ENCODE measurements at regions not wholly inside any gene's neighbourhood (a gene's known extent, or its start where the extent isn't known, plus 50 kb on each side); places are given as distances from the start of the nearest gene placed in this dataset.
"Not testable (repeated sequence)": the region's sequence is repeated elsewhere in the genome, so short reads cannot be mapped to it uniquely, and the experiment has no call there.

DNA sequence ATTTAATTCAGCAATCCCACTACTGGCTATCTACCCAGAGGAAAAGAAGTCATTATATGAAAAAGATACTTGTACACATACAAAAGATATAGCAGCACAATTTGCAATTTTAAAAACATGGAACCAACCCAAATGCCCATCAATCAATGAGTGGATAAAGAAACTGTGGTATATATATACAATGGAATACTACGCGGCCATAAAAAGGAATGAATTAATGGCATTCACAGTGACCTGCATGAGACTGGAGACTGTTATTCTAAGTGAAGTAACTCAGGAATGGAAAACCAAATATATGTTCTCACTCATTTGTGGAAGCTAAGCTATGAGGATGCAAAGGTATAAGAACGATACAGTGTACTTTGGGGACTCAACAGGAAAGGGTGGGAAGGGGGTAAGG lies 102.8 kb upstream of the KCNMA1 start:
- not testable (repeated sequence) for DNase-seq (ENCODE audit: low spot score); ATAC-seq

DNA sequence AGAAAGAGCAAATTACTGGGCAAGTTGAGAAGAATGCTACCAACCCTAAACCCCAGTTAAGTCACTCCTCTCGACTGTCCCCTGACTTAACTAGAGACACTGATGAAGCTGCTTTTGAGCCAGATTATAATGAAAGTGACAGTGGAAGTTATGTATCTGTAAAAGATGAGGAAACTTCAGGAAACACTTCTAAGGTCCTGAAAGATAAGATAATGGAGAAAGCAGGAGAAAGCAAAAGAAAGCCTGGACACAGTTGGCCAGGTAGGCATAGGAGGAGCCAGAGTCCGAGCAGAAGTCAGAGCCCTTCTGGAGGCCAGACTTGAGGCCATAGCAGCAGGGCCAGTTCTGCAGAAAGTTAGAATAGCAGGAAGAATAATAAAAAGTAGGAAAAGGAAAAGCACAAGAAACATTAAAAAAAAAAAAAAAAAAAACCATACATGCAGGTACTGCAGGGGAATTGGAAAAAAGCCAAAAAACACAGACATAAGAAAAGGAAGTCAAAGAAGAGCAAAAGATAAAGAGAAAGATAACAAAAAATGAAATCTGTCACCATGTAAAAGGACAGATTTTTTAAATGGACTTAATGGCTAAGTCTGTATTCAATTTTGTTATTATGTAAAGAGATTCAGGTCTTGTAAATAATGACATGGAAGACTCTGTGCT lies 101.0 kb upstream of the KCNMA1 start:
- DNase-seq (ENCODE audit: low spot score) (no peak), ATAC-seq (no peak)

DNA sequence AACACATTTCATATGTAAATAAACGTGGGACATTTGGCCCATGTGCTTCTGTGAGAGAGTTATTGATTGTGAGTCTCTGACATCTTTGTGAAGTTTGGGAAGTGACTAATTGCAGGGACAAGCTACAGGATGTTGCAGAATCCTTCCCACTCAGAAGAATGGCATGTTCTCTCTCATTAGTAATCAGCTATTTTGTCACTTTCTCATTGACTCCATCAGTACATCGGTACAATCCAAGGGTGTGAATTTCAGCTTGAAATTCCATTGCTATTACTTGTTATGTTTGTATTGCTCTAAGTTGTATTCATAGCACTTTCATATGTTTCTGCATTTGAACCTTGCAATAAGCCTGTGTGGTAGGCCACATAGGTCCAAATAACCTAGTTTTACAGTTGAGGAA lies 100.0 kb upstream of the KCNMA1 start:
- DNase-seq (ENCODE audit: low spot score) (no peak), ATAC-seq (no peak)

DNA sequence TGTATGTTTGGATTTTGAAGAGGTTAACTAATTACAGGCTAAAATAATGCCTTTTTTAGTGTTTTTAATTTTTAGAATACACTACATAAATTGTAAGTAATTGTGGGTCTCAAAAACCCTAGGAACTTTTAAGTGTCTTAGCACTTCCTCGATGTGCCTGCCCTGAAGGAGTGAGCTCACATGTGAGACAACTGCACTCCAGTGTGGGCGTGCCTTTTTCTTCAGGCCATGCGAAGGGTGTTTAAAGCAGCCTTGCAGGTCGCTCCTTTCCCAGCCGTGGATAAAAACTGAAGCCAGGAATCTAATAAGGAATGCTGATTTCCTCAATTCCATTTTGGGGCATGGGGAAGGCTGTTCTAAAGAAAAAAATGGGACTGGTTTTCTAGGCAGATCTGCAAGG lies 97.5 kb upstream of the KCNMA1 start:
- not testable (repeated sequence) for DNase-seq (ENCODE audit: low spot score); ATAC-seq

DNA sequence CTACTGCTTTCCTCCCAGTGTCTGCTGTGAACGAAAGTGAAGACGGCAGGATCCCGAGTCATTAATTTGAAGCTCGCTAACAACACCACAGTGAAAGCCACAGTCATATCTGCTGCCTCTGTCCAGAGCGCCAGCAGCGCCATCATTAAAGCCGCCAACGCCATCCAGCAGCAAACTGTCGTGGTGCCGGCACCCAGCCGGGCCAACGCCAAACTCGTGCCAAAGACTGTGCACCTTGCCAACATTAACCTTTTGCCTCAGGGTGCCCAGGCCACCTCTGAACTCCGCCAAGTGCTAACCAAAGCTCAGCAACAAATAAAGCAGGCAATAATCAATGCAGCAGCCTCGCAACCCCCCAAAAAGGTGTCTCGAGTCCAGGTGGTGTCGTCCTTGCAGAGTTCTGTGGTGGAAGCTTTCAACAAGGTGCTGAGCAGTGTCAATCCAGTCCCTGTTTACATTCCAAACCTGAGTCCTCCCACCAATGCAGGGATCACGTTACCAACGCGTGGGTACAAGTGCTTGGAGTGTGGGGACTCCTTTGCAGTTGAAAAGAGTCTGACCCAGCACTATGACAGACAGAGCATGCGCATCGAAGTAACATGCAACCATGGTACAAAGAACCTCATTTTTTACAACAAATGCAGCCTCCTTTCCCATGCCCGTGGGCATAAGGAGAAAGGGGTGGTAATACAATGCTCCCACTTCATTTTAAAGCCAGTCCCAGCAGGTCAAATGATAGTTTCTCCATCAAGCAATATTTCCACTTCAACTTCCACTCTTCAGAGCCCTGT lies 94.8 kb upstream of the KCNMA1 start:
- ATAC-seq (no peak), DNase-seq (ENCODE audit: low spot score) (no peak)

DNA sequence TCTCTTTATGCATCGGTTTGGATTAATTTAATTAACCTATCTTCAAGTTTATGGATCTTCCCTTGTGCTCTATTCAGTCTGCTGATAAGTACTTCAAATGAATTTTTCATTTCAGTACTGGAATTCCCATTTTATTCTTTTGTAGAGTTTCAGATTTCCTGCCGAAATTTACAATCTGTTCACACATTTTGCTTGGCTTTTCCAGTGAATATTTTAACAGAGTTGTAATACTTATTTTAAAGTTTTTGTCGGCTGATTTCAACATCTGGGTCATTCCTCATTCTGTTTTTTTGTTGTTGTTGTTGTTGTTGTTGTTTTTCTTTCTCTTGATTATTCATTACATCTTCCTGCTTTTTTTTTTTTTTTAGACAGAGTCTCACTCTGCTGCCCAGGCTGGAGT lies 89.9 kb upstream of the KCNMA1 start:
- no peak for DNase-seq (ENCODE audit: low spot score)
- ATAC-seq, result no peak

DNA sequence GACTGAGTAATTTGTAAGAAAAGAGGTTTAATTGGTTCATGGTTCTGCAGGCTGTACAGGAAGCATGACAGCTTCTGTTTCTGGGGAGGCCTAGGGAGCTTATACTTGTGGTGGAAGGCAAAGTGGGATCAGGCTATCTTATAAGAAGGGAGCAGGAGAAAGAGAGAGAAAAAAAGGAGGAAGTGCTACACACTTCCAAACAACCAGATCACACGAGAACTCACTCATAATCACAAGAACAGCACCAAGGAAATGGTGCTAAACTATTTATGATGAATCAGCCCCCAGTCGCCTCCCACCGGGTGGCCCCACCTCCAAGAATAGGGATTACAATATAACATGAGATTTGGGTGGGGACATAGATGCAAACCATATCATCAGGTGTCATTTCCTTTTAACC lies 89.1 kb upstream of the KCNMA1 start:
- DNase-seq (ENCODE audit: low spot score), result no peak
- no peak for ATAC-seq

DNA sequence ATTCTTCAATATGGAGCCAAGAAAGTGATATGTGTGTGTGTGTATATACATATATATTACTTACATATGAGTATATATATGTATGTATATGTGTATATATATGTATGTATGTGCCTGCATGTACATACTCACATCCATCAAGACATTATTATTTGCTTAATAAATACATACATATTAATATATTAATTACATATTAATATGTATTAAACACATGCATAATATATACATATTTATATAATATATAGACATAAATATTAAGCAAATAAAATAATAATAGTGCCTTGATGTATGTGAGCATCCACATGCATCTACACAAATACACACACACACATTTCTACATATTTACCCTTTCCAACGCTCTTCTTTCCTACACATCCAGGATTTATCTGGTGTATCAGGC lies 88.7 kb upstream of the KCNMA1 start:
- ATAC-seq (no peak), DNase-seq (ENCODE audit: low spot score) (no peak)

DNA sequence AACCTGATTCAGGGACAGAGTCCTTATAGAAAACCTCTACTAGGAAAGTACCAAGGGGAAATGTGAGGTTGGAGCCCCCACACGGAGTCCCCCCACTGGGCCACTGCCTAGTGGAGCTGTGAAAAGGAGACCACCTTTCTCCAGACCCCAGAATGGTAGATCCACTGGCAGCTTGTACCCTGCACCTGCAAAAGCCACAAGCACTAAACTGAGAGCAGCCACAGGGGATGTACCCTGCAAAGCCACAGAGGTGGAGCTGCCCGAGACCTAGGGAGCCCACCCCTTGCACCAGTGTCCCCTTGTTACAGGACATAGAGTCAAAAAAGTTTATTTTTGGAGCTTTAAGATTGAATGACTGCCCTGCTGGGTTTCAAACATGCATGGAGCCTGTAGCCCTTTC lies 87.2 kb upstream of the KCNMA1 start:
- ATAC-seq (no peak), DNase-seq (ENCODE audit: low spot score) (no peak)

DNA sequence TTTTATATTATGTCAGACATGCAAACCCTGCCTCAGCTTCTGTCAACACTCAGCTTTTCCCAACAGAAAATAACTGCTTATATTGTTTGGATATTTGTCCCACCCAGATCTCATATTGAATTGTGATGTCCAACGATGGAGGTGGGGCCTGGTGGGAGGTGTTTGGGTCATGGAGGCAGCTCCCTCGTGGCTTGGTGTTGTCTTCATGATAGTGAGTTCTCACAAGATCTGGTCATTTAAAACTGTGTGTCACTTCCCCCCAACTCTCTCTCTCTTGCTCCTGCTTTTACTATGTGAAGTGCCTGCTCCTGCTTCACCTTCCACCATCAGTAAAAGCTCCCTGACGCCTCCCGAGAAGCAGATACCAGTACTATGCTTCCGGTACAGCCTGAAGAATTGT lies 85.8 kb upstream of the KCNMA1 start:
- ATAC-seq (no peak), DNase-seq (ENCODE audit: low spot score) (no peak)

DNA sequence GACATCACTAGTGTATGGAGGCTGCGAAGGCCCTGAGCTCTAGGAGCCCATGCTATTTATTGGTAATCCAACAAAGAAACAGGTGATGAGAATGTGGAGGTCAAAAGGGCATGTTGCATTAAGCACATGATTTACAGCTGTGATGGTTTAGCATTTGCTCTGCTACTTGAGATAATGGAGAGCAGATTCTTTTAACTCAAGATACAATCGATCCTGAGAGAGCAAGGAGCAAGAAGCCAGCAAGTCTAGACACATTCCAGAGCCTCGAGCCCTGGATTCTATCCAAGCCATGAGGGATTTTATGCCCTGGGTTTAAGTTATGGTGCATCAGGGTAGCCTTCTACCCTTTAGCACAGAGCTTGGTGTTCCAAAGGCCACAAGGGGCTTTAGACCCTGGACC lies 85.3 kb upstream of the KCNMA1 start:
- not testable (repeated sequence) for ATAC-seq; DNase-seq (ENCODE audit: low spot score)

DNA sequence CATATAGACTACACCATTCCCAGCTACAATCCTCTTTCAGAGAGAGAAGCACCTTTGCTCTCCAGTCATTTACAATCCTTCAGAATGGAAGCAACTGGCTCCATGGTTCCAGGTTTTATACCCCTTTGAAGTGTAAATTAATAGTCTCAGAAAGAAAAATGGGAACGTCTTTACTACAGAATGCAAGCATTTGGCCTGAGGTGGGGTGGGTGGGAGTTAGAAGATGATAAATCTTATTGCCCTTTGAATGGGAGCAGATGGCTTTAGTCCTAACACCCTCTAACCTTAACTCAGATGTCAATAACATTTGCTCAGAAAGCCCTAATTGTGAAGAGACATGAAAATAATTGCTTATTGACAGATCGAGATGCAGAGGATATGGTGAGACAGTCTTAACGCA lies 84.2 kb upstream of the KCNMA1 start:
- DNase-seq (ENCODE audit: low spot score) (no peak), ATAC-seq (no peak)

DNA sequence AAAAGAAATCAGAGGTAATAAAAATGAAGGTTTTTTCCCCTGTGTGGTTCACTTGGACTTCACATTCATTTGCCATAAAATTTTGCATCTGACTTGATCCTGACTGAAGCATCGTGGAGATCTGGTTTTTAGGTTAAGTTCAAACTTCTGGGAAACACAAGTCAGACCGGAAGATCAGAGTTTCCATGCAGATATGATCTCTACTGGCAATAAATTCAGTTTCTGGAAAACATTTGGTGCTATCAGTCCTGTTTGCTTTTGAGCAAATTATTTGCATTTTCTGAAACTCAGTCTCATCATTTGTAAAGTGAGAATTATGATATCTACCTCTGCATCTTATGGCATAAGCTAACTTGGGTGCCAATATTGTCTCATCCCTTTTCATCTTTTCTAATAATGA lies 81.3 kb upstream of the KCNMA1 start:
- ATAC-seq (no peak), DNase-seq (ENCODE audit: low spot score) (no peak)

DNA sequence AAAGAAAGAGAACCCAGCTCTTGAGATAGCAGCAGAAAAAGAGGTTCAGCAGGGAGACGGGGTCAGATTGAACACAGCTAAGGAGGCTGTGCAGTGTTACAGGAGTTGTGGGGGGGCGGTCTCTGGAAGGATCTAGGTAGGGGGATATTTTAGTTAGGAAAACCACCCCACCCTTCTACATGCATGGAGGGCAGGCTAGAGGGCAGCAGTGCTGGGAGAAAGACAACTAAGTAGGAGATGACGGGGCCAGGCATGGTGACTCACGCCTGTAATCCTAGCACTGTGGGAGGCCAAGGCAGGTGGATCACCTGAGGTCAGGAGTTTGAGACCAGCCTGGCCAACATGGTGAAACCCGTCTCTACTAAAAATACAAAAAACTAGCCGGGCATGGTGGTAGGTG lies 80.7 kb upstream of the KCNMA1 start:
- not testable (repeated sequence) for ATAC-seq; DNase-seq (ENCODE audit: low spot score)

DNA sequence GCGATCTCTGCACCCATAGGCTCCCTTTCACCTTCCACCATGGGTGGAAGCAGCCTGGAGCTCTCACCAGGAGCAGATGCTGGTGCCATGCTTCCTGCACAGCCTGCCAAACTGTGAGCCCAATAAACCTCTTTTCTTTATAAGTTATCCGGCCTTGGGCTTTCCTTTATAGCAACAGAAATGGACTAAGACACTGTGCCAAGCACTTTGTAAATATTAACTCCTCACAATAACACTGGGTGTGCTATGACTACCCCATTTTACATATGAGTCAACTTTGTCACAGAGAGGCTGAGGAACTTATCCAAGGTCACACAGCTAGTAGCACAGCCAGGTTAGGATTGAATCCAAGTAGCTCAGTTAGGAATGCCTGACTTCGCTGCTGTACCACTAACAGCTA lies 79.7 kb upstream of the KCNMA1 start:
- DNase-seq (ENCODE audit: low spot score) (no peak), ATAC-seq (no peak)

DNA sequence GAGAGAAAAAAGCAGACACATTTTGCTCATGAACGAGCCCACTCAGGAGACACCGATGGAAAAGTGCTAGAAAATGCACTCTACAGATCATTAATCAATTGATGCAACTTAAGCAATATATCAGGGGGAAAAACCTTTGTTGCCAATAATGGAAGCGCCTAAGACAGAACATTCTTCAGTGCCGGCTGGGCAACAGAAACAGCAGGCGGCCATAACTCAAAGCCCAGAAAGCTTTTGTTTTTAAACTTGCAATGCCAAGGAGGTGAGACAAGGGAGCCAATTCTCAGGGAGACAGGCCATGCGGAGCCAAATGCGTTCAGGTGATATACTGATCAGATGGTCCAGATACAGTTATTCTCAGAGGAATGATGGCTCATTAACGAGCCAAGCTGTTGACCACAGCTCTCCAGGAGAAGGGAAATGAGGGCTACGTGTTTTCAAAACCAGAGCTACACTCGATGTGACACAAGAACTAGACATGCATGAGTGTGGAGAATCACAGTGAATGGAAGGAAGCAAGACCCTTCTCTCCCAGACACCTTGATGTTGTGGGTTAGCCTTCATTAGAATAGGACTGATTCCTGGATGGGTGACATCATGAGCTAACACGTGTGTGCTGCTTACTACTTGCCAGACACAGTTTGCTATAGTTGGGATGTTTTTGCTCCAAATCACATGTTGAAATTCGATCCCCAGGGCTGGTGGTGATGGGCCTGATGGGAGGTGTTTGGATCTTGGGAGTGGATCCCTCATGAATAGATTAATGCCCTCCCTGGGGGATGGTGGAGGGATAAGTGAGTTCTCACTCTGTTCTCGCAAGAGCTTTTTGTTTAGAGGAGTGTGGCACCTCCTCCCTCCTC lies 79.1 kb upstream of the KCNMA1 start:
- no peak for DNase-seq (ENCODE audit: low spot score)
- no peak for ATAC-seq

DNA sequence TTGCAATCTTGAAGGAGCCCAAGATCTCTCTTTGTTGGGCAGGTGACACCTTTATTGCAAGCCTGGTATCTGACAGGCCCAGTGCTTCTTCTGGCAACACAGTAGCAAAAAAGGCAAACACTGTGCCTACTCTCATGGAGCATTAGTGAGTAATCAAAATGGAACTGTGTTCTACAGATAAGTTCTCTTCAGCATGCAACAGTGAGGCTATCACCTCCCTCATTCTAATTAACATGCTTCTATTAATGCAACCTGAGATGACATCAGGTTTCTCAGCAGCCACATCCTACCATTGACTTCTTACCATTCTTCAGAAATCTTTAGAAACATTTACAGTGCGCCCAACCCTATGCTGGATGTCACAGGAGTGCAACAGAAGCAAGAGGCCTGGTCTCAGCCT lies 77.9 kb upstream of the KCNMA1 start:
- DNase-seq (ENCODE audit: low spot score), result no peak
- no peak for ATAC-seq

DNA sequence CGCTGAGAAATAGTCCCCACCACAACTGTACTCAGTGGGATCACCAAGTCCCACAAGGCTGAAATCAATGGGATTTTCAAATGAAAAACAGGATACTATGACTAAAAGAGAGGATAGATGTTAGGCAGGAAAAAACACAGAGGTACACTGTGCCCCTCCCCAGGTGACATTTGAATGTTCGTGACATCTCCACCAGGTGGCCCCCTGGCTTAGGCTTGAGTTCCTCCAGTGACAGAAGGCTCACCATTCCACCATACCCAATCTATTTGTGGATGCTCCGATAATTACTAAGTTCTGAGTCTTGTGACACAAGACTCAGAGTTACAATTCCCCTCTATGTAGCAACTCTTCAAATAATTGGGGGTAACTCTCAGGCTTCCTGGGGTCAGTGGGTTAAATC lies 77.5 kb upstream of the KCNMA1 start:
- no peak for DNase-seq (ENCODE audit: low spot score)
- peak; percentile 40 for ATAC-seq

DNA sequence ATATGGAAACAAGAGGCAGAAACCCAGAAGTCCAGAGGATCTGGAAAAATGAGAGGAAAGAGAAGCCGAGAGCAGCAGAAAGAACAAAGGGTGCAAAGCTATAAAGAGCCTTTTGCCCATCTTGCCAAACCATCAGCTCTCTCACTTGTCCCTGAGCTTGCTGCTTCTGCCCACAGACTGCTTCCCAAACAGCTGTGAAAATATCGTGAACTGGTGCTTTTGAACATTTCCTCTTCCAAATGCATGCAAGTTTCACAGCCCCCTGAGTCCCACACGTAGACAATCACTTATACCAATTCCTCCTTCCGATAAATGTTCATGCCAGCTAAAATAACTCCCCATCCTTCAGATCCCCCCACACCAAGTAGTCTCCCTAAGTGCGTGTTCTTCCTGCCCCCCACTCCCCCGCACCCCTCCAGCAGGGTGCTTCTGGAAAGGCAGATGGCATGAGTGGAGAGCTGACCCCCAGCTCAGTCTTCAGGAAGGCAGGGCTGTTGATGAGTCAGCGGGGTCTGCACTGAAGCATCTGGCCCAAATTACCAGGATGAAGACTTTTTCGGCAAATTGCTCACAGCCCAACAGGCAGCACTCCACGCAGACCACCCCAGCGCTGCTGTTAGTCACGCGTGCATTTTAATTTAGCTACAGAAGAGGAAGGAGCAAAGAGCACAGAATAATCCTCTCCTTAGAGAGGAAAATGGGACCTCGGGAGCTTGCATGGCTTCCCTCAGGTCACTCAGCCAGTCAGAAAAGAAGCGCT lies 76.1 kb upstream of the KCNMA1 start:
- DNase-seq (ENCODE audit: low spot score) (no peak), ATAC-seq (no peak)

DNA sequence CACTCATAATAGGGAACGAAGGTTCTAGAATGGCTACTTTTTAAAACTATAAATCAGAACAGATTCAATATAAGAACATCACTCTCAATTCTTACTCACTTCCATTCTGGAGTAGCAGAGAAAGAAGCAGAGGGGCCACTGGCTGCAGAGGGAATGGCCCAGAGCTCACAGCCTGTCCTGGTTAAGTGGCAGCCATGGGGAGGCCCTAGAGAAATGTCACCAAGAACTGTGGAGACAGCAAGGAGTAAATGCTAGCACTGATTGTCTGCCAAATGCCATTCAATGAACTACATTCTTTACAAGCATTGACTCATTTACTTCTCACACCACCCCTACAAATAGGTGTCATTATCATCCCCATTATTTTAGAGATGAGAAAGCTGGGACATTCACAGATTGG lies 74.6 kb upstream of the KCNMA1 start:
- DNase-seq (ENCODE audit: low spot score) (no peak), ATAC-seq (no peak)

DNA sequence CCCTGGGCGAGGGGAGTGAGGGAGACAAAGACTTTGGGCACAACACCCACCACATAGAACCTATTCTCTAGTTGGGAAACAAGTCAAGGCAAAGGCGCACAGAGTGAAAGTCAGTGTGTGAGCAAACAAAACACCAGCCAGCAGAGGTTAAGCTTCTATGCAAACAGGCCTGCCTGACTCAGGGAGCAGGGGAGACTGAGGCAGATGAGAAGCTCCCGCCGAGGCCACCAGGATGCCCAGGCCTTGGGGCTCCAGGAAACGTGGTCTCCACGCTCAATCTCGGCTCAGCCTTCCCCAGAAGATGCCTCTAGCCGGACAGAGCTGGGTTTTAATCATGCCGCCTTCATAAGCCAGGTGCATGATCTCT lies 74.1 kb upstream of the KCNMA1 start:
- DNase-seq (ENCODE audit: low spot score) (no peak), ATAC-seq (peak; percentile 9)
